B cell (primary cell): ENCODE measurements at regions not wholly inside any gene's neighbourhood (a gene's known extent, or its start where the extent isn't known, plus 50 kb on each side); places are given as distances from the start of the nearest gene placed in this dataset.

Source experiments
- ATAC-seq: fragments of 200-7000 bp; cut with Tn5 transposase; one replicate; pipeline ENCODE4 v1.10.0; 2021; ENCODE audit warnings: low read depth, mild to moderate bottlenecking, moderate number of reproducible peaks, moderate library complexity
- CTCF ChIA-PET: fragments of 350-600 bp; sonication (Branson Sonifier 250); formaldehyde crosslinking; loops from one replicate; lab custom pipeline; 2021; ENCODE audit warnings: antibody characterized with exemption, inconsistent platforms; lab: Charles Lee
- POLR2A ChIA-PET: fragments of 350-600 bp; sonication (Branson Sonifier 250); formaldehyde crosslinking; loops from one replicate; lab custom pipeline; 2021; ENCODE audit warnings: antibody characterized with exemption; lab: Charles Lee
- DNase-seq: peaks from one replicate; pipeline ENCODE4 v3.0.0; 2013
- H2AFZ ChIP-seq: 2 replicates; pipeline ENCODE4 v1.6.1; 2012; ENCODE audit warnings: mild to moderate bottlenecking, low read depth, low read length; ENCODE audit not compliant: insufficient read depth, poor library complexity, severe bottlenecking
- H3K27ac ChIP-seq, 2 donors: 1 replicate in 1 of 2; 2 replicates in 1 of 2; pipeline ENCODE4 v1.5.1; 2012 to 2013; ENCODE audit warnings: low read length in 2 of 2, mild to moderate bottlenecking in 2 of 2, moderate library complexity in 1 of 2
- H3K27me3 ChIP-seq, 4 experiments: fragments of 200-600 bp in 1 of 4; sonication (generic) in 1 of 4; replicated peaks in 1 of 4; 1 replicate in 2 of 4; 2 replicates in 2 of 4; pipeline versions ENCODE4 v1.6.1 to v1.7.0; 2013 to 2016; ENCODE audit warnings: low read length in 3 of 4, mild to moderate bottlenecking in 2 of 4, mixed read lengths in 1 of 4, moderate library complexity in 1 of 4; ENCODE audit not compliant: insufficient read depth in 4 of 4, control insufficient read depth in 3 of 4; ENCODE audit errors: control extremely low read depth in 1 of 4
- H3K36me3 ChIP-seq, 2 experiments: replicated peaks in 1 of 2; 1 replicate in 1 of 2; 2 replicates in 1 of 2; pipeline versions ENCODE4 v1.6.1 to v1.7.1; 2013; ENCODE audit warnings: low read length in 1 of 2; ENCODE audit not compliant: insufficient read depth in 2 of 2, control insufficient read depth in 1 of 2; ENCODE audit errors: control extremely low read depth in 1 of 2, extremely low read depth in 1 of 2
- H3K4me1 ChIP-seq, 2 donors: fragments of 200-600 bp in 1 of 2; sonication (generic) in 1 of 2; 1 replicate in 1 of 2; 2 replicates in 1 of 2; pipeline versions ENCODE4 v1.5.1 to v1.6.1; 2013 to 2017; ENCODE audit warnings: low read length in 2 of 2; ENCODE audit not compliant: control insufficient read depth in 2 of 2, insufficient read depth in 2 of 2
- H3K4me2 ChIP-seq: replicated peaks from 2 replicates; pipeline ENCODE3; 2012; ENCODE audit warnings: mild to moderate bottlenecking, low read depth, low read length; ENCODE audit not compliant: poor library complexity, severe bottlenecking
- H3K4me3 ChIP-seq, 5 experiments: fragments of 200-600 bp in 1 of 5; sonication (generic) in 1 of 5; 1 replicate in 3 of 5; 2 replicates in 2 of 5; pipeline versions ENCODE4 v1.5.1 to v1.7.0; 2011 to 2016; ENCODE audit warnings: low read length in 4 of 5, mild to moderate bottlenecking in 4 of 5, low read depth in 2 of 5, control low read depth in 1 of 5, moderate library complexity in 1 of 5; ENCODE audit not compliant: insufficient read depth in 1 of 5; ENCODE audit errors: control extremely low read depth in 1 of 5, extremely low read depth in 1 of 5
- H3K79me2 ChIP-seq: fragments of 200-600 bp; sonication (generic); one replicate; pipeline ENCODE4 v1.6.0; 2016; ENCODE audit warnings: low read length; ENCODE audit not compliant: control insufficient read depth, insufficient read depth
- H3K9ac ChIP-seq: fragments of 200-600 bp; sonication (generic); 2 replicates; pipeline ENCODE4 v1.6.1; 2017; ENCODE audit warnings: mild to moderate bottlenecking, low read length, moderate library complexity
- H3K9me3 ChIP-seq, 3 donors: one replicate each; pipeline versions ENCODE4 v1.6.1 to v1.7.1; 2013; ENCODE audit warnings: low read length in 2 of 3; ENCODE audit not compliant: control insufficient read depth in 2 of 3, insufficient read depth in 1 of 3; ENCODE audit errors: control extremely low read depth in 1 of 3
- H4K20me1 ChIP-seq: 2 replicates; pipeline ENCODE4 v1.6.0; 2012; ENCODE audit warnings: mild to moderate bottlenecking, low read length; ENCODE audit not compliant: insufficient read depth, control insufficient read depth, poor library complexity, severe bottlenecking
- H3K27ac Mint-ChIP-seq: one replicate; pipeline ENCODE4 v1.8.0; 2021; ENCODE audit warnings: mixed read lengths
- H3K27me3 Mint-ChIP-seq: one replicate; pipeline ENCODE4 v1.8.0; 2021; ENCODE audit warnings: mixed read lengths
- H3K4me1 Mint-ChIP-seq: one replicate; pipeline ENCODE4 v1.8.0; 2021; ENCODE audit warnings: mixed read lengths
- H3K4me3 Mint-ChIP-seq: one replicate; pipeline ENCODE4 v1.8.0; 2021; ENCODE audit warnings: mixed read lengths
- H3K9me3 Mint-ChIP-seq: one replicate; pipeline ENCODE4 v1.8.0; 2022; ENCODE audit warnings: mixed read lengths; ENCODE audit not compliant: insufficient read depth
- CTCF ChIP-seq: fragments of 200-600 bp; IDR thresholded peaks from one replicate; pipeline ENCODE4 v1.8.0; 2022; ENCODE audit warnings: antibody characterized with exemption, mild to moderate bottlenecking
- EZH2 ChIP-seq: IDR thresholded peaks from 2 replicates; pipeline ENCODE4 v1.6.1; 2012; ENCODE audit warnings: borderline replicate concordance, low read depth, mild to moderate bottlenecking, moderate library complexity, low read length; ENCODE audit not compliant: insufficient read depth, poor library complexity, severe bottlenecking
- WGBS: methylation state at CpG from one replicate; pipeline ENCODE4 v1.1.5; 2013; ENCODE audit warnings: missing lambda C conversion rate; ENCODE audit not compliant: insufficient coverage; 5-methylcytosine and 5-hydroxymethylcytosine counted together
- intact Hi-C: fragments of 100-400 bp; cut with micrococcal nuclease; formaldehyde crosslinking; loops from one replicate; pipeline ENCODE4 v1.10.0; 2022

DNA sequence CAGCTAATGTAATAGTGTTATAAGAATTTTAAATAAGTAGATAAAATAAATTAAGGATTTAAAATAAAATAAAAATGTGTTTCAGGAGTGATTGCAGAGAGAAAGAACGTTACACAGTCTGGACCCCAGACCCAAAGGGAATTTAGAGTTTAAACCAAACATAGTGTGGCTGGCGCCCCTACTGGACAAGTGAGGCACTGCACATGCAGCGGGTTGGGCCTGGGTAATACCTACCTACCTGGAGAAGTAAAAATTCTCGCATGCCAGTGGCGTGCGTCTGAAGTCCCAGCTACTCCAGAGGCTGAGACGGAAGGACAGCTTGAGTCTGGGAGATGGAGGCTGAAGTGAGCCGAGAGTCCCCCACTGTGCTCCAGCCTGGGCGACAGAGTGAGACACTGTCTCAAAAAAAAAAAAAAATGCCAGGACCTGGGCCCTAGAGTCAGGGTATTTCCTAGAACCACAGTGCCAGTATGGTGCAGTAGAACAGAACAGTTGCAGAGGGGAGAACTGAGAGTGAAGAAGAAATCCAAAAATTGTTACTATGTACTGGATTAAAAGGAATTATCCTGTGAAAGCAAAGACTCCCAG, 71.4 kb upstream of the TCF21 start:
- H3K36me3 ChIP-seq: no peaks in the 10 kb centered on the region
- H2AFZ ChIP-seq: no peak overlapping the region
- H3K79me2 ChIP-seq: no peaks in the 10 kb centered on the region
- 73% methylated on average over 9 of the region's 9 CpGs for WGBS
- ATAC-seq: no peak
- no peak overlapping the region for H3K4me2 ChIP-seq
- H3K27ac Mint-ChIP-seq: no peak overlapping the region
- no peak overlapping the region for H3K4me3 ChIP-seq
- H3K4me3 Mint-ChIP-seq: no peak overlapping the region
- peak; percentile 16 for DNase-seq
- intact Hi-C loops: no loop called here
- no peaks in the 10 kb centered on the region for H3K4me1 Mint-ChIP-seq
- peaks cover 4% of the 10 kb centered on the region for H3K27me3 Mint-ChIP-seq
- H4K20me1 ChIP-seq: no peaks in the 10 kb centered on the region
- no peak overlapping the region for H3K9ac ChIP-seq
- H3K9me3 ChIP-seq: peaks cover 0 to 3% (median 0%) of the 10 kb centered on the region in 3 donors
- no peaks in the 10 kb centered on the region for H3K27me3 ChIP-seq
- H3K4me1 ChIP-seq: no peaks in the 10 kb centered on the region
- TF ChIP-seq CTCF (peak; percentile 84), EZH2 (no peak)
- ChIA-PET CTCF (interaction anchor here (1.3 kb wide), 1 partner anchor 12 kb away, joined by 5 read pairs; no protein-coding TSS in a partner anchor), POLR2A (no interaction called here)
- no peak overlapping the region for H3K27ac ChIP-seq
- H3K9me3 Mint-ChIP-seq: no peaks in the 10 kb centered on the region

- Histone ChIP-seq H3K4me2 (no peak overlapping the region), H3K36me3 (no peaks in the 10 kb centered on the region), H3K27ac (no peak overlapping the region), H3K9ac (no peak overlapping the region), H4K20me1 (no peaks in the 10 kb centered on the region), H3K9me3 (peaks cover 0 to 3% (median 0%) of the 10 kb centered on the region in 3 donors), H3K27me3 (peaks cover 0 to 4% (median 0%) of the 10 kb centered on the region in 4 experiments), H3K4me1 (no peaks in the 10 kb centered on the region), H3K79me2 (no peaks in the 10 kb centered on the region), H2AFZ (no peak overlapping the region), H3K4me3 (no peak overlapping the region)
- no peaks in the 10 kb centered on the region for H3K9me3 Mint-ChIP-seq
- DNase-seq (no peak), ATAC-seq (no peak)
- WGBS: 80% methylated on average over 1 of the region's 6 CpGs
- intact Hi-C loops: no loop called here
- H3K27ac Mint-ChIP-seq: no peak overlapping the region
- no peak overlapping the region for H3K4me3 Mint-ChIP-seq
- H3K4me1 Mint-ChIP-seq: no peaks in the 10 kb centered on the region
- ChIA-PET CTCF (no interaction called here), POLR2A (no interaction called here)
- H3K27me3 Mint-ChIP-seq: peaks cover 2% of the 10 kb centered on the region
- TF ChIP-seq CTCF (no peak), EZH2 (no peak)
Observed at GRCh38 chr6:133818320-133818719, 70.6 kb upstream of the TCF21 start.
